ENCODE measurements at regions not wholly inside any gene's neighbourhood (a gene's known extent, or its start where the extent isn't known, plus 50 kb on each side); places are given as distances from the start of the nearest gene placed in this dataset.

DNA sequence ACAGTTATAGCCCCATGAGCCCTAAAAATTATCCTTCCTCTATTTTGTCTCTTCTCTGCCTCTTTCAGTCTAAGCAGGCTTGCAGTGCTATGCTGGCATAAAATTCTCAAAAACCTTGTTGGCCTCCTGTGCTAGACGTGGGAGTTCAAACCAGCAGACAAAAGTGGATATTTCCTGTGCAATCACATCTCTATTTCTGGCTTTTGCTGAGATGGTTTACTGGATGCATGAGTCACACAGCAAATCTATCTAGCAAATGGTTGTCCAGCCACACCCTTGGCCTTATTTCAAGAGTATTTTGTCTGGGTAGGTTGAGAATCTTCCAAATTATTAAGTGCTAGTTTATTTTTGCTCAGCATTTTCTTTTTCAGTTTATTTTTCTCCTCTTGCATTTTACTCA, 370.8 kb downstream of the CDC14C start:
- in situ Hi-C loops (cut with MboI; ENCODE audit: low sequenced_read_pairs): no loop called here
- no peak overlapping the region for H2BK5ac ChIP-seq (ENCODE audit: low read depth, low read length, poor library complexity, severe bottlenecking)
- POLR2A ChIA-PET (ENCODE audit: unreplicated experiment): no interaction called here
- H3K27me3 ChIP-seq (ENCODE audit: control insufficient read depth, insufficient read depth, low read length): no peaks in the 10 kb centered on the region
- dilution Hi-C loops (cut with HindIII; ENCODE audit: low sequenced_read_pairs, unreplicated experiment): no loop called here
- no peak overlapping the region for H3K27ac ChIP-seq (ENCODE audit: insufficient read depth, low read length)
- intact Hi-C loops (cut with micrococcal nuclease): no loop called here
- ATAC-seq (ENCODE audit: low read depth) (no peak), DNase-seq (no peak)
- H2BK120ac ChIP-seq (ENCODE audit: low read depth, low read length): no peak overlapping the region
- H3K4ac ChIP-seq (ENCODE audit: low read depth, low read length): no peak overlapping the region
- CTCF ChIA-PET: no interaction called here
- no peak overlapping the region for H4K8ac ChIP-seq (ENCODE audit: low read depth in 2 of 2, low read length in 2 of 2)
- H3K14ac ChIP-seq (replicated peaks; ENCODE audit: low read depth, low read length): no peak overlapping the region
- H2AK5ac ChIP-seq (ENCODE audit: low read depth, low read length): no peak overlapping the region
- H3K9ac ChIP-seq (ENCODE audit: low read depth, low read length): no peak overlapping the region
- no peaks in the 10 kb centered on the region for H4K20me1 ChIP-seq (ENCODE audit: insufficient read depth, low read length)
- H3K4me3 ChIP-seq (ENCODE audit: insufficient read depth, low read depth, low read length): no peak overlapping the region
- no peak overlapping the region for H3K56ac ChIP-seq (ENCODE audit: extremely low read depth, insufficient read depth, low read length)
- no peaks in the 10 kb centered on the region for H3K79me1 ChIP-seq (ENCODE audit: low read depth in 1 of 2, low read length in 2 of 2)
- H3K9me1 ChIP-seq (ENCODE audit: insufficient read depth, low read length): no peaks in the 10 kb centered on the region
- H4K91ac ChIP-seq (ENCODE audit: insufficient read depth, low read depth, low read length): no peak overlapping the region
- no peak overlapping the region for H3K23ac ChIP-seq (ENCODE audit: low read depth, low read length)
- H3K4me2 ChIP-seq (ENCODE audit: low read depth, low read length): no peak overlapping the region
- H3K4me1 ChIP-seq (ENCODE audit: control insufficient read depth, insufficient read depth, low read length): no peaks in the 10 kb centered on the region
- H3K18ac ChIP-seq (ENCODE audit: low read depth, low read length): no peak overlapping the region
- WGBS, 2 experiments (ENCODE audit: extremely low coverage in 2 of 2, insufficient read length in 1 of 2): no CpG with 5 or more reads among the region's 1 CpG
- H2BK15ac ChIP-seq (ENCODE audit: low read depth, low read length): no peak overlapping the region
- H2BK20ac ChIP-seq (ENCODE audit: low read depth, low read length): no peak overlapping the region
- no TSS peak for BruUV-seq (replicated peaks)
- H2AFZ ChIP-seq (replicated peaks; ENCODE audit: low read length, poor library complexity): no peak overlapping the region
- no peak overlapping the region for H2AK9ac ChIP-seq (replicated peaks; ENCODE audit: low read depth, low read length, poor library complexity)
- no peaks in the 10 kb centered on the region for H3K36me3 ChIP-seq (ENCODE audit: control insufficient read depth, insufficient read depth, low read length)
- TF ChIP-seq POLR2A (IDR thresholded peaks at IDR 0.05; ENCODE audit: low read depth, low read length): no peak
- no peak for TF ChIP-seq NFE2L2 (IDR thresholded peaks at IDR 0.05; ENCODE audit: low read depth, low read length)
- TF ChIP-seq MAFK (IDR thresholded peaks at IDR 0.05; ENCODE audit: low read depth, low read length): no peak
- TF ChIP-seq RAD21 (IDR thresholded peaks at IDR 0.05; ENCODE audit: low read length): no peak
- TF ChIP-seq RCOR1 (IDR thresholded peaks at IDR 0.05; ENCODE audit: insufficient replicate concordance, low read length): no peak
- TF ChIP-seq MXI1 (IDR thresholded peaks at IDR 0.05; ENCODE audit: borderline replicate concordance, low read depth, low read length): no peak
- no peak for TF ChIP-seq SMC3 (IDR thresholded peaks at IDR 0.05; ENCODE audit: low read depth, low read length)
- TF ChIP-seq FOS (IDR thresholded peaks at IDR 0.05; ENCODE audit: low read depth, low read length): no peak
- no peak for TF ChIP-seq CHD1 (IDR thresholded peaks at IDR 0.05; ENCODE audit: low read depth, low read length)
- TF ChIP-seq MAZ (IDR thresholded peaks at IDR 0.05; ENCODE audit: borderline replicate concordance, low read depth, low read length): no peak
- no peak overlapping the region for H4K5ac ChIP-seq (ENCODE audit: low read depth, low read length)
- H3K9me3 ChIP-seq (ENCODE audit: control insufficient read depth, insufficient read depth, low read length): peaks cover 7% of the 10 kb centered on the region

Data from IMR-90 (cell line).